ENCODE measurements at regions not wholly inside any gene's neighbourhood (a gene's known extent, or its start where the extent isn't known, plus 50 kb on each side); places are given as distances from the start of the nearest gene placed in this dataset.

- TF ChIP-seq CTCF (conservative IDR thresholded peaks at IDR 0.05) = no peak
- Mint-ChIP-seq H3K4me3 (no peak overlapping the region), H3K4me1 (peaks cover 8% of the 10 kb centered on the region), H3K27ac (no peak overlapping the region), H3K9me3 (peaks cover 20% of the 10 kb centered on the region), H3K27me3 (ENCODE audit: insufficient read depth) (no peaks in the 10 kb centered on the region), H3K36me3 (ENCODE audit: low read depth) (peaks cover 5% of the 10 kb centered on the region)
- Histone ChIP-seq H3K4me3 (ENCODE audit: low read length) (no peak overlapping the region), H3K4me1 (ENCODE audit: control insufficient read depth, insufficient read depth, low read length) (no peaks in the 10 kb centered on the region), H3K9ac (ENCODE audit: extremely low read depth, low read length, poor library complexity, severe bottlenecking) (no peak overlapping the region), H3K27me3 (ENCODE audit: control insufficient read depth, insufficient read depth, low read length, poor library complexity, severe bottlenecking) (no peaks in the 10 kb centered on the region), H3K27ac (ENCODE audit: low read depth, low read length) (no peak overlapping the region), H3K36me3 (ENCODE audit: control insufficient read depth, insufficient read depth, low read length) (no peaks in the 10 kb centered on the region), H3K9me3 (ENCODE audit: control insufficient read depth, low read length) (no peaks in the 10 kb centered on the region)
- WGBS, 2 experiments (ENCODE audit: insufficient coverage in 1 of 2, insufficient read length in 1 of 2) = 89 to 93% methylated on average over 4 of the region's 4 CpGs
- no peak for DNase-seq
These were observed 1596.1 kb upstream of the WWC1 start for GRCh38 chr5:166695326-166695725.

GRCh38 chr5:166708291-166708690, 1583.2 kb upstream of the WWC1 start:
- no peaks in the 10 kb centered on the region for H3K36me3 ChIP-seq (ENCODE audit: control insufficient read depth, insufficient read depth, low read length)
- peaks cover 6% of the 10 kb centered on the region for H3K4me1 ChIP-seq (ENCODE audit: control insufficient read depth, insufficient read depth, low read length)
- no peak overlapping the region for H3K4me3 ChIP-seq (ENCODE audit: low read length)
- no peak overlapping the region for H3K9ac ChIP-seq (ENCODE audit: extremely low read depth, low read length, poor library complexity, severe bottlenecking)
- H3K27me3 Mint-ChIP-seq (ENCODE audit: insufficient read depth) = no peaks in the 10 kb centered on the region
- no peaks in the 10 kb centered on the region for H3K27me3 ChIP-seq (ENCODE audit: control insufficient read depth, insufficient read depth, low read length, poor library complexity, severe bottlenecking)
- no peak overlapping the region for H3K27ac ChIP-seq (ENCODE audit: low read depth, low read length)
- H3K36me3 Mint-ChIP-seq (ENCODE audit: low read depth) = no peaks in the 10 kb centered on the region
- no peak overlapping the region for H3K27ac Mint-ChIP-seq
- peaks cover 3% of the 10 kb centered on the region for H3K9me3 Mint-ChIP-seq
- WGBS, 2 experiments (ENCODE audit: insufficient coverage in 1 of 2, insufficient read length in 1 of 2) = 78 to 88% methylated on average over 2 to 3 of the region's 3 CpGs
- no peak for DNase-seq
- no peak overlapping the region for H3K4me3 Mint-ChIP-seq
- H3K4me1 Mint-ChIP-seq = peaks cover 8% of the 10 kb centered on the region
- no peak for TF ChIP-seq CTCF (conservative IDR thresholded peaks at IDR 0.05)
- no peaks in the 10 kb centered on the region for H3K9me3 ChIP-seq (ENCODE audit: control insufficient read depth, low read length)

- Mint-ChIP-seq H3K36me3 (ENCODE audit: low read depth) (no peaks in the 10 kb centered on the region), H3K27ac (no peak overlapping the region), H3K9me3 (peaks cover 3% of the 10 kb centered on the region), H3K27me3 (ENCODE audit: insufficient read depth) (no peaks in the 10 kb centered on the region), H3K4me3 (no peak overlapping the region), H3K4me1 (peaks cover 12% of the 10 kb centered on the region)
- Histone ChIP-seq H3K36me3 (ENCODE audit: control insufficient read depth, insufficient read depth, low read length) (no peaks in the 10 kb centered on the region), H3K27me3 (ENCODE audit: control insufficient read depth, insufficient read depth, low read length, poor library complexity, severe bottlenecking) (no peaks in the 10 kb centered on the region), H3K4me3 (ENCODE audit: low read length) (no peak overlapping the region), H3K27ac (ENCODE audit: low read depth, low read length) (no peak overlapping the region), H3K9ac (ENCODE audit: extremely low read depth, low read length, poor library complexity, severe bottlenecking) (no peak overlapping the region), H3K9me3 (ENCODE audit: control insufficient read depth, low read length) (no peaks in the 10 kb centered on the region), H3K4me1 (ENCODE audit: control insufficient read depth, insufficient read depth, low read length) (peaks cover 6% of the 10 kb centered on the region)
- no peak for TF ChIP-seq CTCF (conservative IDR thresholded peaks at IDR 0.05)
- DNase-seq = no peak
- WGBS, 2 experiments (ENCODE audit: insufficient coverage in 1 of 2, insufficient read length in 1 of 2) = 92 to 100% methylated on average over 1 of the region's 1 CpG
These were observed 1581.8 kb upstream of the WWC1 start for GRCh38 chr5:166709691-166710090.

Measured in endodermal cell (in vitro differentiated cells).